K562 (cell line): ENCODE measurements at regions not wholly inside any gene's neighbourhood (a gene's known extent, or its start where the extent isn't known, plus 50 kb on each side); places are given as distances from the start of the nearest gene placed in this dataset.

Source experiments
- CAMTA2 ChIP-seq: fragments of 250-450 bp; sonication (Bioruptor Pico); conservative IDR thresholded peaks from 2 replicates; pipeline ENCODE4 v1.5.1; 2022
- CCNT2 ChIP-seq: IDR thresholded peaks from 2 replicates; pipeline ENCODE4 v1.6.1; 2011; ENCODE audit warnings: borderline replicate concordance, low read depth, mild to moderate bottlenecking, moderate library complexity, mixed read lengths, low read length; ENCODE audit not compliant: insufficient read length; ENCODE audit errors: extremely low read depth
- FUS ChIP-seq: fragments of 200-400 bp; formaldehyde crosslinking; optimal IDR thresholded peaks from 2 replicates; pipeline ENCODE3; 2017; ENCODE audit warnings: low read depth, low read length
- KAT7 ChIP-seq: sonication (generic); formaldehyde crosslinking; IDR thresholded peaks from 2 replicates; pipeline ENCODE4 v1.8.0; 2022; ENCODE audit warnings: missing genetic modification reagents, mild to moderate bottlenecking, borderline replicate concordance
- KLF16 ChIP-seq: IDR thresholded peaks from 2 replicates; pipeline ENCODE4 v1.6.1; 2016; ENCODE audit warnings: antibody characterized with exemption
- MTA2 ChIP-seq: fragments of 450-650 bp; IDR thresholded peaks from 2 replicates; pipeline ENCODE4 v1.6.1; 2016; ENCODE audit warnings: low read depth
- MTF1 ChIP-seq: fragments of 250-450 bp; sonication (Bioruptor Pico); IDR thresholded peaks from 2 replicates; pipeline ENCODE4 v1.9.0; 2021; ENCODE audit warnings: moderate library complexity, mild to moderate bottlenecking, inconsistent platforms, borderline replicate concordance
- NBN ChIP-seq: fragments of 450-650 bp; IDR thresholded peaks from 2 replicates; pipeline ENCODE4 v1.6.1; 2016; ENCODE audit warnings: low read depth, mild to moderate bottlenecking
- NELFE ChIP-seq: IDR thresholded peaks from 2 replicates; pipeline ENCODE4 v1.6.1; 2011; ENCODE audit warnings: mild to moderate bottlenecking; ENCODE audit not compliant: insufficient read depth, insufficient read length
- NR0B1 ChIP-seq: fragments of 450-650 bp; IDR thresholded peaks from one replicate; pipeline ENCODE4 v1.6.1; 2018; ENCODE audit warnings: mild to moderate bottlenecking, moderate library complexity; ENCODE audit not compliant: partially characterized antibody
- RBBP5 ChIP-seq: fragments of 200-600 bp; sonication (generic); IDR thresholded peaks from 2 replicates; pipeline ENCODE4 v1.6.1; 2012; ENCODE audit warnings: borderline replicate concordance, mild to moderate bottlenecking, low read length, control low read depth, inconsistent platforms; ENCODE audit not compliant: insufficient read depth, poor library complexity, severe bottlenecking
- RFX7 ChIP-seq: fragments of 250-450 bp; sonication (Bioruptor Pico); IDR thresholded peaks from 2 replicates; pipeline ENCODE4 v1.5.1; 2021; ENCODE audit warnings: mild to moderate bottlenecking
- SP2 ChIP-seq: IDR thresholded peaks from 2 replicates; pipeline ENCODE4 v1.6.1; 2011; ENCODE audit warnings: mild to moderate bottlenecking, low read depth, low read length, moderate library complexity; ENCODE audit not compliant: poor library complexity, severe bottlenecking; ENCODE audit errors: extremely low read depth
- SUPT5H ChIP-seq: fragments of 450-650 bp; IDR thresholded peaks from 2 replicates; pipeline ENCODE4 v1.6.1; 2016
- TEAD2 ChIP-seq: fragments of 450-650 bp; IDR thresholded peaks from 2 replicates; pipeline ENCODE4 v1.6.1; 2016; ENCODE audit warnings: missing genetic modification characterization, control low read depth, missing compliant biosample characterization
- TEAD4 ChIP-seq, 2 experiments: sonication (generic) in 1 of 2; formaldehyde crosslinking in 1 of 2; IDR thresholded peaks; 2 replicates each; pipeline versions ENCODE4 v1.6.1 to v1.8.0; 2012 to 2022; ENCODE audit warnings: borderline replicate concordance in 1 of 2, inconsistent platforms in 1 of 2, low read length in 1 of 2, mild to moderate bottlenecking in 1 of 2, missing genetic modification reagents in 1 of 2
- ZBTB7A ChIP-seq: IDR thresholded peaks from 2 replicates; pipeline ENCODE4 v1.6.1; 2011; ENCODE audit warnings: low read depth, mild to moderate bottlenecking, low read length, moderate library complexity, borderline replicate concordance; ENCODE audit not compliant: control insufficient read depth
- ZNF41 ChIP-seq: fragments of 250-450 bp; sonication (Bioruptor Pico); conservative IDR thresholded peaks from 2 replicates; pipeline ENCODE4 v1.4.0; 2020; ENCODE audit warnings: mild to moderate bottlenecking
- ZNF551 ChIP-seq: fragments of 250-450 bp; sonication (Bioruptor Pico); IDR thresholded peaks from 2 replicates; pipeline ENCODE4 v1.5.0; 2021; ENCODE audit warnings: mild to moderate bottlenecking, moderate library complexity
- TF ChIP-seq, protein P1 (sequence below): IDR thresholded peaks from 2 replicates; pipeline ENCODE4 v1.6.1; 2012; ENCODE audit warnings: low read depth, low read length, improper control_type of control experiment, borderline replicate concordance
- TF ChIP-seq, protein P2 (sequence below), 2 experiments: fragments of 200-800 bp in 1 of 2; sonication (Bioruptor generic) in 1 of 2; sonication (generic) in 1 of 2; formaldehyde crosslinking in 1 of 2; IDR thresholded peaks in 1 of 2; conservative IDR thresholded peaks in 1 of 2; 2 replicates each; pipeline versions ENCODE4 v1.5.0 to v1.6.1; 2016 to 2020; ENCODE audit warnings: missing compliant biosample characterization in 1 of 2, missing genetic modification characterization in 1 of 2, missing genetic modification reagents in 1 of 2
- TF ChIP-seq, protein P3 (sequence below): fragments of 450-650 bp; IDR thresholded peaks from 2 replicates; pipeline ENCODE4 v1.6.1; 2016; ENCODE audit warnings: antibody characterized with exemption

DNA sequence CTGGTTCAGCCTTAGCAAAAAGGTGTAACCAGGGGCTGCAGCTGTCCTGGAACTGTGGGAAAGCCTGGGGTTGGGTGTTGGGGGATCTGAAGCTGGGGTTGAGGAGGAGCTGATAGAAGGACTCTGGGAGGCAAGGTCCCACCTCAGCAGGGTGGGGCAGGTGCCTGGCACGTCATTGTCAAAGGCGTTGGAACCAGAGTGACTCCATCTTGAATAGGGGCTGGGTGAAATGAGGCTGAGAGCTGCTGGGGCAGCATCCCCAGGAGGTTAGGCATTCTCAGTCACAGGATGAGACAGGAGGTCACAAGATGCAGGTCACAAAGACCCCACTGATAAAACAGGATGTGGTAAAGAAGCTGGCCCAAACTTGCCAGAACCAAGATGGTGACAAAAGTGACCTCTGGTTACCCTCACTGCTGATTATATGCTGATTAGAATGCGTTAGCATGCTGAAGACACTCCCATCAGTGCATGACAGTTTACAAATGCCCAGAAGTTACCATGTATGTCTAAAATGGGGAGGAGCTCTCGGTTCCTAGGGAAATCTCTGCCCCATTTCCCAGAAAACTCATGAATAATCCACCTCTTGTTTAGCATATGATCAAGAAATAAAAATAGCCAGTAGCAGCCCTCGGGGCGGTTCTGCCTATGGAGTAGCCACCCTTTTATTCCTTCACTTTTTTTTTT lies 85.4 kb downstream of the IER5 start (continued):
- TF ChIP-seq, protein P1, sequence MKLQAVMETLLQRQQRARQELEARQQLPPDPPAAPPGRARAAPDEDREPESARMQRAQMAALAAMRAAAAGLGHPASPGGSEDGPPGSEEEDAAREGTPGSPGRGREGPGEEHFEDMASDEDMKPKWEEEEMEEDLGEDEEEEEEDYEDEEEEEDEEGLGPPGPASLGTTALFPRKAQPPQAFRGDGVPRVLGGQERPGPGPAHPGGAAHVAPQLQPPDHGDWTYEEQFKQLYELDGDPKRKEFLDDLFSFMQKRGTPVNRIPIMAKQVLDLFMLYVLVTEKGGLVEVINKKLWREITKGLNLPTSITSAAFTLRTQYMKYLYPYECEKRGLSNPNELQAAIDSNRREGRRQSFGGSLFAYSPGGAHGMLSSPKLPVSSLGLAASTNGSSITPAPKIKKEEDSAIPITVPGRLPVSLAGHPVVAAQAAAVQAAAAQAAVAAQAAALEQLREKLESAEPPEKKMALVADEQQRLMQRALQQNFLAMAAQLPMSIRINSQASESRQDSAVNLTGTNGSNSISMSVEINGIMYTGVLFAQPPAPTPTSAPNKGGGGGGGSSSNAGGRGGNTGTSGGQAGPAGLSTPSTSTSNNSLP = no peak
- TF ChIP-seq MTA2 (no peak), TEAD2 (peak; percentile 89), ZNF41 (peak; percentile 98), SUPT5H (no peak), KLF16 (peak; percentile 13; the same call in 1 of the 2 replicates), TEAD4 (IDR thresholded peaks at IDR 0.05; ENCODE audit: low read length) (peak; percentile 14; the same call in 1 of the 2 replicates), TEAD4 (CRISPR knock-in tag; IDR thresholded peaks at IDR 0.05; ENCODE audit: borderline replicate concordance) (no peak), FUS (no peak), NELFE (no peak), ZBTB7A (no peak), MTF1 (CRISPR knock-in tag) (no peak), ZNF551 (CRISPR knock-in tag) (no peak), SP2 (no peak), NBN (no peak), RBBP5 (no peak), RFX7 (CRISPR knock-in tag) (0 out of 2 replicates have a peak, but pooled peaks have one; percentile 73), NR0B1 (no peak), CAMTA2 (CRISPR knock-in tag) (0 out of 2 replicates have a peak, but pooled peaks have one; percentile 49), CCNT2 (no peak), KAT7 (CRISPR knock-in tag) (no peak)
- TF ChIP-seq, protein P2, sequence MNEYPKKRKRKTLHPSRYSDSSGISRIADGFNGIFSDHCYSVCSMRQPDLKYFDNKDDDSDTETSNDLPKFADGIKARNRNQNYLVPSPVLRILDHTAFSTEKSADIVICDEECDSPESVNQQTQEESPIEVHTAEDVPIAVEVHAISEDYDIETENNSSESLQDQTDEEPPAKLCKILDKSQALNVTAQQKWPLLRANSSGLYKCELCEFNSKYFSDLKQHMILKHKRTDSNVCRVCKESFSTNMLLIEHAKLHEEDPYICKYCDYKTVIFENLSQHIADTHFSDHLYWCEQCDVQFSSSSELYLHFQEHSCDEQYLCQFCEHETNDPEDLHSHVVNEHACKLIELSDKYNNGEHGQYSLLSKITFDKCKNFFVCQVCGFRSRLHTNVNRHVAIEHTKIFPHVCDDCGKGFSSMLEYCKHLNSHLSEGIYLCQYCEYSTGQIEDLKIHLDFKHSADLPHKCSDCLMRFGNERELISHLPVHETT (CRISPR knock-in tag; conservative IDR thresholded peaks at IDR 0.05 in 1 of 2, IDR thresholded peaks at IDR 0.05 in 1 of 2) = peak in 1 of 2 experiments; percentile 98; a peak in 2 of 4 replicates
- TF ChIP-seq, protein P3, sequence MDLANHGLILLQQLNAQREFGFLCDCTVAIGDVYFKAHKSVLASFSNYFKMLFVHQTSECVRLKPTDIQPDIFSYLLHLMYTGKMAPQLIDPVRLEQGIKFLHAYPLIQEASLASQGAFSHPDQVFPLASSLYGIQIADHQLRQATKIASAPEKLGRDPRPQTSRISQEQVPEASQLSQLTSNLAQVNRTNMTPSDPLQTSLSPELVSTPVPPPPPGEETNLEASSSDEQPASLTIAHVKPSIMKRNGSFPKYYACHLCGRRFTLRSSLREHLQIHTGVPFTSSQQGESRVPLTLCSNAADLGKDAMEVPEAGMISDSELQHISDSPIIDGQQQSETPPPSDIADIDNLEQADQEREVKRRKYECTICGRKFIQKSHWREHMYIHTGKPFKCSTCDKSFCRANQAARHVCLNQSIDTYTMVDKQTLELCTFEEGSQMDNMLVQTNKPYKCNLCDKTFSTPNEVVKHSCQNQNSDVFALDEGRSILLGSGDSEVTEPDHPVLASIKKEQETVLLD = no peak
